HG03103 (cell line): ENCODE measurements at regions not wholly inside any gene's neighbourhood (a gene's known extent, or its start where the extent isn't known, plus 50 kb on each side); places are given as distances from the start of the nearest gene placed in this dataset.

Source experiments
- ATAC-seq: cut with Tn5 transposase; IDR thresholded peaks from one replicate; pipeline ENCODE4 v1.9.1; 2021; ENCODE audit warnings: low read depth; ENCODE audit not compliant: unreplicated experiment

DNA sequence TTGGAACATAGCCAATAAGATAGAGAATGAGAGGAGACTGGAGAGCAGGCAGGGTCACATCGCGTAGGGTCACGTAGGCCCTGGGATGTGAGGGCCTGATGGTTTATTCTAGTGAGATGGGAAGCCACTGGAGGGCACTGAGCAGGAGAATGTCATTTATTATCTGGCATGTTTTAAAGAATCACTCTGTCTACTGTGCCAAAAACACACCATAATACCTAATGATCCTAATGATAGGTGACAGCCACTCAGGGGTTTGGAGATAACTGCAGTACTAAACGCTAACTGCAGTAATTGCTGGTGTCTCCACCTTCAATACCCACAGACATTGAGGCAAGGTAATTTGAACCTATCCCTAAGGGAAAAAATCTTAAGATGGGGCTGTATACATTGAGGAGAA lies 185.4 kb downstream of the TTLL7 start:
- ATAC-seq, result no peak

DNA sequence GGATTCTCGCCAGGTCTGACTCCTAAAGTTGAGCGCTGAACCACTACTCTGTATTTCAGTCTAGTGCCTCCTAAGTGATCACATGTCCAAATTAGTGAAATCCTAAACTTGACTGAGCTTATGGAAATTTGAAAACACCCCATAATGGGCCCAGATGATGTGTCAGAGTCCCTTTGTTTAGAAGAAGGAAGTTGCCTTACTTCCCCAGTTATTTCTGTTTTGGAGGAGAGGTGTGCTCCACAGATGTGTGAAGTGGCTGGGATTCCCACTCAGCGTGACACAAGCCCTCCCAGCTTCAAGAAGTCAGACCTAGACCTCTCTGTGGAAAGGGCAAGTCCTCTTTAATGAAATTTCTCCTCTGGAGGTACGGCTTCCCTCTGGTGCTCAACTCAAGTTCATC lies 188.8 kb downstream of the TTLL7 start:
- ATAC-seq, result no peak

DNA sequence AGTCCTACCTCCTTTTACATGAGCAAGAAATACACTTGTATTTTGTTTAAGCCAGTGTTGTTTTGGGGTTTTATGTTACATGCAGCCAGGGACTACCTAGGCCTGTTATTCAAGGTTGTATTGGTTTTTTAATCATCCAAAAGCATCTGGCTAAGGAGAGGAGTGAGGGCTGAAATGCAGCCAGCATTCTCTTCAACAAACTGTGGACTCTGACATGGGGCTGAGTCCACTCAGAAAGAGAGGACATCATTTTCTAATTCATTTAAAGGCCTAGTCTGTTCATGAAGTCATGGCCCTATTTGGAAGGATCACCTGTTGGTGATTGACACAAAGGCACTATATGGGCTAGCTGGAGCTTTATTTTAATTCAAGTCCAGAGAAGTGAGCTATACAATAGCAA lies 190.4 kb downstream of the TTLL7 start:
- no peak for ATAC-seq

GRCh38 chr1:83807821-83808220 lies 191.1 kb downstream of the TTLL7 start:
- ATAC-seq, result no peak

GRCh38 chr1:83807231-83807630 lies 191.7 kb downstream of the TTLL7 start:
- ATAC-seq, result no peak

DNA sequence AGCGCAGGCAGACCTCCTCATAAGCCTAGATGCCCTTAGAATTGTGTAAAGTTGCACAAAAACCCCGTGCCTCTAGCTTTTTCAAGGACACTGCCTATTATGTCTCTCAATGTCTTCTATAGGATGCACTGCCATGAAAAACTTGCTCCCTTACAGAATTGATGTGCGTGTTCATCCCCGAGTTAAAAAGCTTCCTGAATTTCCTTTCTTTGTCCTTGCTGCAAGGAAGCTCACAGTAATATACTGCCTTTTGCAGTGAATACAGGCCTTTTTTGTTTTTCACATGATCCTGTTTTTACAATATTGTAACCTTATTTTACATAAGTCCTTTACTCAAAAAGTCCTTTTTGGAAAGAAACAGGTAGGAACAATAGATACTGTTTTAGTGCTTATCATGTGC lies 193.0 kb downstream of the TTLL7 start:
- no peak for ATAC-seq

GRCh38 chr1:83802460-83803152 lies 196.3 kb downstream of the TTLL7 start:
- ATAC-seq, result no peak

DNA sequence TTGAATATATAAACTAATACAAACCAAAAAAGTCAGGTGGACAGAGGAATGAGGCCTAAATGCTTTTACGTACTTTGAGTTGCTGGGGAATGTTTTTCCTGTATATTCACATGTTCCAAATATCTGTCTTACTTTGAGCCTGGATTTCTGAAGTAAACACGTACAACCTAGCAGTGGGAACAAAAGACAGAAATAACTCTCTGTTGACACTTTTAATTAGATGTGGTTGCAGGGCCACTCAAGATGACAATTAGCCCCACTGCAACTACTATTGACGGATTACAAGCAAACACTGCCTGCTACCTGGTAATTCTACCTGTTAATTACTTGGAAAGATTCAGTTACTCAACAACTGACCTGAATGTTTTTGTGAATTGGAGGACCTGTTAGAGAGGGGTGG lies 196.9 kb downstream of the TTLL7 start:
- ATAC-seq, result no peak

- no peak for ATAC-seq
Observed at GRCh38 chr1:83800066-83800465, 198.9 kb downstream of the TTLL7 start.

GRCh38 chr1:83799594-83799993 lies 199.3 kb downstream of the TTLL7 start:
- no peak for ATAC-seq

- no peak for ATAC-seq
Observed at GRCh38 chr1:83798965-83799364, 200.0 kb downstream of the TTLL7 start.

DNA sequence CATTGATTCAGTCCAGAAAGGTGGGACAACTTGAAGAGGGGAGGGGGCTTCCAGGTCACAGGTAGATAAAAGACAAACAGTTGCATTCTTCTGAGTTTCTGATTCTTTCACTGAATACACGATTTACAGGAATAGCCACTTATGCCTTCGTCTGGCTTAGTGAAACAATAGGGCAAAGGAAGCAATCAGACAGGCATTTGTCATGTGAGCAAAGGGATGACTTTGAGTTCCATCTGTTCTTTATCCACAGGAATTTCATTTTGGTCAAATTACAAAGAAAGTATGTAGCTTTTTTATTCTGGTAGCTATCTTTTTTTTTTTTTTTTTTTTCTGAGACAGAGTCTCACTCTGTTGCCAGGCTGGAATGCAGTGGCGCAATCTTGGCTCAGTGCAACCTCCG lies 202.5 kb downstream of the TTLL7 start:
- no peak for ATAC-seq

DNA sequence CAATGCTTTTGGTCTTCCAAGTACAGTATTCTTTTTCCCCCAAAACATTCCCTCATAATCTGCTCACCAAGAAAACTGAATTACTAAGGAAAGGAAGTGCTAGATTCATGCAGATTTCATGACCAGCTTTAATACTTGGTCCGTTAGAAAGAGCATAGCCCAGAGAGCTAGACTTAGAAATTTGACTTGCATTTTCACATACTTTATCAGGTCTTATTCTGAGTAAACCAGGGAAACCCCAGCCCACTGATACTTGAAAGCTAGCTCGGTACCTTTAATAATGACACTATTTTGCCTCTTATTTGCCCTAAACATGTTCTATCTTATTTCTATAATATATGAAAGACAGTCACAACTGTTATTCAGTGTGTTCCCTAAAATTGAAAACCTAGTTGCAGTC lies 204.5 kb downstream of the TTLL7 start:
- peak; percentile 66 for ATAC-seq

- no peak for ATAC-seq
Observed at GRCh38 chr1:83791821-83792437, 207.0 kb downstream of the TTLL7 start.

DNA sequence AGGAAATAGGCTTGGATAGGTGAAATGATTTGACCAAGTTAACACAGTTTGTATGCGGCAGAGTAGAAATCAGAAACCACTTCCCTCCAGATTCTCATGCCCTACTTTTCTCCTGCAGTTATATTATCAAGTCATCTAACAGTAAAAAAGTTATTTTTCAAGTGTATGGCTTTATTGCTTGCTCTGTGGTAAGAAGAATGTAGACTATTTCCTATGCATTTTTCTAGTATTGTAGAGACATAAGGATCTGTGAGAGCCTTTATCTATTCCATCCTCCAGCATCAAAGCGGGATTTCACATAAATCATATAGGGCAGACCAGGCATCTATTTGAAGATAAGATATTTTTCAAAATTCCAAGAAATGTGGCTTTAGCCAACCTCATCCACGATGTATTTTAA lies 208.5 kb downstream of the TTLL7 start:
- no peak for ATAC-seq

DNA sequence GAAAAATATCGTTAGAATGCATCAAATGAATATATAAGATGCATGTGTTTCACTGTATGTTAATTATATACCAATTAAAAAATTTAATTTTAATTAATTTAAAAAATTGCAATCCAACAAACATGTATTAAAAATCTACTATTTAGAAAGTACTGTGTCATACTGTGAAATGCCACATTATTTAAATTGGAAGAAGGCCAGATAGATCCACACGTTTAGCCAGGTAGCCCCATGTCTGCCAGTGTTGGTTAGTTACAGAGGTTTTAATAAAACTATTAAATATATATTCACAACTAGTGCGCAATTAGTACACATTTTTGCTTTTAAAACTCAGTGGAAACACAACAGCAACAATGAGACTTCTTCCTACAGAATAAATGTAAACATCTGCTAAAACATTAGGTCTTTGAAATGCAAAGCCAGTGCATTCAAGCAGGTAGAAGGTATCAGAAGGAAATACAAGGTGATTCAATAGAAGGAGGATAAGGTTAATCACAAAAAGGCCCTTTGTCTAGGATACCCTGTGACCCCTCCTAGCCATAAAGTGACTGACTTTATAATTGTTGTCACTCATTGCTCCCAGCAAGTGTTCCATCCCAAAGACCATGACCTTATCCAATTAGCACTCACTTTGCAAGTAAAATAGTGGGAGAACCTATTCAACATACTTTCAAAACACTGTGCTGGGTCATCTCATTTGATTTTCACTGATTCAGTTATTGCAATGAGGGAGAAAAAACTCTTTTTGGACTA lies 211.5 kb downstream of the TTLL7 start:
- ATAC-seq, result no peak

GRCh38 chr1:83781667-83782066 lies 217.3 kb downstream of the TTLL7 start:
- ATAC-seq, result no peak

DNA sequence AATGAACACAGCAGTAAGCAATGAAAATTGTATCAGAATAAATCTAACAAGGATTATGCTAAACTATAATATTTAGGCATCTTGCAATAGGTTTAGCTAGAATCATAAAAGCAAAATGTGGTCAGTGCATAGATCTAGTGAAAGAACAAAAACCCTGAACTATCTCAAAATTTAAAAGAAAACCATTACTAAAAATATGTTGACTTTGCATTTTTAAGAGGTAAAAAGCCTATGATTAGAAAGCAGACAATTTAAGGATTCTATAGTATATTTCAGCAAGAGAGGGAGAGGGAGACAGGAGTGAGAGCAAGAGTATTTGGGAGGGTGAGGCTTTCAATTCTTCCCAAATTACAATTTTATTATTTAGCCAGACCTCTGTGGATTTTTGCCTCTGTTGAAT lies 219.4 kb downstream of the TTLL7 start:
- ATAC-seq, result no peak

GRCh38 chr1:83777758-83778101 lies 221.2 kb downstream of the TTLL7 start:
- ATAC-seq, result no peak

- ATAC-seq, result no peak
Observed at GRCh38 chr1:83776913-83777757, 221.8 kb downstream of the TTLL7 start.

GRCh38 chr1:83775977-83776603 lies 222.8 kb downstream of the TTLL7 start:
- no peak for ATAC-seq
